ENCODE measurements at regions not wholly inside any gene's neighbourhood (a gene's known extent, or its start where the extent isn't known, plus 50 kb on each side); places are given as distances from the start of the nearest gene placed in this dataset.

DNA sequence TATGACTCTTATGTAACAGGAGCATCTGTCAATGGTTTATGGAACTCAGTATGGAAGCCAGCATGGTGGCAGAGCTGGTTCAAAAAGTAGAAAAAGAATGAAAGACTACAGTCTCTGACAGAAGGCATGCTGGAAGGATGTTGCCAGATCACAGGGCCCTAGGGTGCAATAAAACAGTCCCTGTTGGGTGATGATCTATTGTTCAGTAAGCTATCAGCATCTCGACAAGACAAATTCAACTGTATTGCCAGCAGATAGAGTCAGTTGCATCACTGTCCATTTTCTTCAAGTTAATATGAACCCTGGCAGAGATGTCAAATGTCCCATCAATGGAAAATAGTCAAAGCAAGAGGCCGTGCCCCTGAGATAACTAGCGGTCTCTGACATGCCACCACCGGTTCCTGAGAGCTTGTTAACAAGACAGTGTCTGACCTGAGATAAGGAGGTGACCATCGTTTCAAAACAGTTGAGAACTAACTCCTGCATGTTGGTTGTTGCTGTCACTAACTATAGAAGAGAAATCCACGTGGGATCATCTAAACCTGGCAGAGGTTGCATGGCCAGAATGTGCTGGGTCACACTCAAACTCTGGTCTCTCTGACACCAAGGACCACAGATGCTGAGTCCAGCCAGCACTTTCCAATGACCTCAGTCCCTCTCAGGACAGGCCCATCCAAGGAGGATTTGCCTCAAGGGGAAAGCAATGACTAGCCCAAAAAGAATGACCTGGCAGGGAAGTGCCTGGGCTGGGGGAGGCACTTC lies 125.9 kb downstream of the RIPK4 start:
- Histone ChIP-seq H3K27me3 (ENCODE audit: control insufficient read depth, insufficient read depth, low read length) (no peaks in the 10 kb centered on the region), H3K36me3 (ENCODE audit: control insufficient read depth, insufficient read depth, low read length) (no peaks in the 10 kb centered on the region), H3K9me3 (ENCODE audit: control insufficient read depth, low read length) (no peaks in the 10 kb centered on the region), H3K27ac (no peak overlapping the region), H3K4me3 (ENCODE audit: low read depth, low read length) (no peak overlapping the region), H2AFZ (no peak overlapping the region), H3K9ac (no peak overlapping the region), H3K4me2 (ENCODE audit: low read length) (no peak overlapping the region), H3K4me1 (no peaks in the 10 kb centered on the region), H3K79me2 (no peaks in the 10 kb centered on the region)
- TF ChIP-seq, protein P1, sequence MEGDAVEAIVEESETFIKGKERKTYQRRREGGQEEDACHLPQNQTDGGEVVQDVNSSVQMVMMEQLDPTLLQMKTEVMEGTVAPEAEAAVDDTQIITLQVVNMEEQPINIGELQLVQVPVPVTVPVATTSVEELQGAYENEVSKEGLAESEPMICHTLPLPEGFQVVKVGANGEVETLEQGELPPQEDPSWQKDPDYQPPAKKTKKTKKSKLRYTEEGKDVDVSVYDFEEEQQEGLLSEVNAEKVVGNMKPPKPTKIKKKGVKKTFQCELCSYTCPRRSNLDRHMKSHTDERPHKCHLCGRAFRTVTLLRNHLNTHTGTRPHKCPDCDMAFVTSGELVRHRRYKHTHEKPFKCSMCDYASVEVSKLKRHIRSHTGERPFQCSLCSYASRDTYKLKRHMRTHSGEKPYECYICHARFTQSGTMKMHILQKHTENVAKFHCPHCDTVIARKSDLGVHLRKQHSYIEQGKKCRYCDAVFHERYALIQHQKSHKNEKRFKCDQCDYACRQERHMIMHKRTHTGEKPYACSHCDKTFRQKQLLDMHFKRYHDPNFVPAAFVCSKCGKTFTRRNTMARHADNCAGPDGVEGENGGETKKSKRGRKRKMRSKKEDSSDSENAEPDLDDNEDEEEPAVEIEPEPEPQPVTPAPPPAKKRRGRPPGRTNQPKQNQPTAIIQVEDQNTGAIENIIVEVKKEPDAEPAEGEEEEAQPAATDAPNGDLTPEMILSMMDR (IDR thresholded peaks at IDR 0.05): no peak

DNA sequence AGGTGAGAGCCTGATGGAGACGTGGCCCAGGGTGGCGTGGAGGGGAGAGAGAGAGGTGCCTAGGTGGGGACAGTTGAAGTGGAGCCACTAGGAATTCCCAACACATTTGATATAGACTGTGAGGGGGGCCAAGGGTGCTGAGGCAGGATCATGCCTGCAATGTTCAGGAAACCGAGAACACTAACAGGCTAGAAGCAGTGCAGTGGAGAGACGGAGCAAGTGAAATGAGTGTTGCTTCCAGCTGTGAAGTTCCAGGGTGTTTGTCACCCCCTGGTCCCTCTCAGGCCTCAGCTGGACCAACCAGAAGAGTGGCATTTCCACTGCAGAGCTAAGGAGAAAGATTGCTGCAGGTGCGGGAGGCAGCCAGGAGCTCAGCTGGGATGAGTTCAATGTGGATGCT lies 127.1 kb downstream of the RIPK4 start:
- H3K36me3 ChIP-seq (ENCODE audit: control insufficient read depth, insufficient read depth, low read length): no peaks in the 10 kb centered on the region
- H3K4me3 ChIP-seq (ENCODE audit: low read depth, low read length): no peak overlapping the region
- no peak overlapping the region for H3K27ac ChIP-seq
- TF ChIP-seq, protein P1 (IDR thresholded peaks at IDR 0.05): no peak
- H3K9me3 ChIP-seq (ENCODE audit: control insufficient read depth, low read length): no peaks in the 10 kb centered on the region
- H2AFZ ChIP-seq: no peak overlapping the region
- H3K4me1 ChIP-seq: no peaks in the 10 kb centered on the region
- no peak overlapping the region for H3K4me2 ChIP-seq (ENCODE audit: low read length)
- no peaks in the 10 kb centered on the region for H3K27me3 ChIP-seq (ENCODE audit: control insufficient read depth, insufficient read depth, low read length)
- no peaks in the 10 kb centered on the region for H3K79me2 ChIP-seq
- no peak overlapping the region for H3K9ac ChIP-seq

DNA sequence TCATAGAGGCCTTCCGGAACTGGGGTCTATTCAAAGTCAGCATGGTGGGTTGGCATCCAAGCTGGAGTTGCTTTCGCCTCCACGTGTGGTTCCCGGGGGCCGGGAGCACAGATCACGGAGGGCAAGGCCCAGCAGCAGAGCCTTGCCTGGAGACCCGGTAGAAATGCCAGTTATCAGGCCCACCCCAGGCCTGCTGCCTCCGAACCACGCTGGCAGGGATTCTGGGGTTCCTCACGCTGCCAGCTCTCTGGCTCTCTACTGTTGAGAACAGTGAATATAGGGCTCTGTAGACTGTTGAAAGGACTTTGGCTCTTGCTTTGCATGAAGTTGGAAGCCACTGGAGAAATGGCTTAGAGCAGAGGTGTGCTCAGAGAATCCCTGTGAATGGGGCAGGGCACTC lies 127.5 kb downstream of the RIPK4 start:
- Histone ChIP-seq H3K27ac (no peak overlapping the region), H3K79me2 (no peaks in the 10 kb centered on the region), H3K4me3 (ENCODE audit: low read depth, low read length) (no peak overlapping the region), H3K36me3 (ENCODE audit: control insufficient read depth, insufficient read depth, low read length) (no peaks in the 10 kb centered on the region), H3K27me3 (ENCODE audit: control insufficient read depth, insufficient read depth, low read length) (no peaks in the 10 kb centered on the region), H3K4me2 (ENCODE audit: low read length) (no peak overlapping the region), H3K9ac (no peak overlapping the region), H3K9me3 (ENCODE audit: control insufficient read depth, low read length) (no peaks in the 10 kb centered on the region), H2AFZ (no peak overlapping the region), H3K4me1 (no peaks in the 10 kb centered on the region)
- TF ChIP-seq, protein P1 (IDR thresholded peaks at IDR 0.05): no peak

DNA sequence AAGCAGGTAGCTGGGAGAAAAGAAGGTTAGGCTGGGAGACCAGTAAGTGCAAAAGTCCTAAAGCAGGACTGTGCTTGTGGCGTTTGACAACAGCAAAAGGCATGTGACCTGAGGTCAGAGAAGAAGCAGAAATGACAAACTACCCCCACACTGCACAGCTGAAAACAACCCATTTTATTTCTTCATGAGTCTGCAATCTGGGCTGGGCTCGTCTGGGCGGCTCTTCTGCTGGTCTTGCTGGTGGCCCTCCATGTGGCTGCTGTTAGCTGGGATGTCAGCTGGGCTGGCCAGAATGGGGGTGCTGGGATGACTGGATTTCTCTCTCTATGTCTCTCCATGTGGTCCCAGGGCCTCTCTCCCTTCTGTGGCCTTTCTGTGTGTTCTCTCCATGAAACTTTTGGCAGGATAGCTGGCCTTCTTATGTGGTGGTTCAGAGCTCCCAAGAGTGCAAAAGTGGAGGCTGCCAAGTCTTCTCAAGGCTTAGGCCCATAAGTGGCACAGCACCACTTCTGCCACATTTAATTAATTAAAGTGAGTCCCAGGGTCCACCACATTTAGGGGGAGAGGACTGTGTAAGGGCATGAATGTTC lies 128.6 kb downstream of the RIPK4 start:
- H3K4me1 ChIP-seq: no peaks in the 10 kb centered on the region
- no peak overlapping the region for H3K4me3 ChIP-seq (ENCODE audit: low read depth, low read length)
- H3K4me2 ChIP-seq (ENCODE audit: low read length): no peak overlapping the region
- H3K9me3 ChIP-seq (ENCODE audit: control insufficient read depth, low read length): no peaks in the 10 kb centered on the region
- H3K27ac ChIP-seq: no peak overlapping the region
- no peaks in the 10 kb centered on the region for H3K79me2 ChIP-seq
- H3K9ac ChIP-seq: no peak overlapping the region
- H2AFZ ChIP-seq: no peak overlapping the region
- TF ChIP-seq, protein P1 (IDR thresholded peaks at IDR 0.05): no peak
- no peaks in the 10 kb centered on the region for H3K36me3 ChIP-seq (ENCODE audit: control insufficient read depth, insufficient read depth, low read length)
- no peaks in the 10 kb centered on the region for H3K27me3 ChIP-seq (ENCODE audit: control insufficient read depth, insufficient read depth, low read length)

Data from parathyroid adenoma (tissue), 2 donors.